NB4 (cell line): ENCODE measurements at regions not wholly inside any gene's neighbourhood (a gene's known extent, or its start where the extent isn't known, plus 50 kb on each side); places are given as distances from the start of the nearest gene placed in this dataset.

ENCODE experiments used
- DNase-seq: peaks from one replicate; pipeline ENCODE4 v3.0.0; 2010; ENCODE audit warnings: low read depth
- H3K4me3 ChIP-seq: one replicate; pipeline ENCODE4 v1.5.1; 2011; ENCODE audit warnings: mild to moderate bottlenecking, low read depth, low read length, moderate library complexity
- CTCF ChIP-seq: IDR thresholded peaks from one replicate; pipeline ENCODE4 v1.5.1; 2012; ENCODE audit warnings: low read depth, low read length
- MAX ChIP-seq: IDR thresholded peaks from 2 replicates; pipeline ENCODE4 v1.6.1; 2011; ENCODE audit warnings: low read depth, low read length
- MYC ChIP-seq: IDR thresholded peaks from 2 replicates; pipeline ENCODE4 v1.6.1; 2011; ENCODE audit warnings: low read depth, low read length
- POLR2A ChIP-seq: IDR thresholded peaks from 2 replicates; pipeline ENCODE4 v1.6.1; 2011; ENCODE audit warnings: mild to moderate bottlenecking; ENCODE audit not compliant: insufficient read length; ENCODE audit errors: extremely low read depth

- TF ChIP-seq MYC (no peak), CTCF (no peak), POLR2A (no peak), MAX (no peak)
- no peak overlapping the region for H3K4me3 ChIP-seq
- no peak for DNase-seq
Observed at GRCh38 chr12:90003688-90004087, 295.1 kb upstream of the ATP2B1 start.

- TF ChIP-seq POLR2A = no peak
- no peak for TF ChIP-seq MYC
- no peak for TF ChIP-seq MAX
- TF ChIP-seq CTCF = no peak
- no peak for DNase-seq
- no peak overlapping the region for H3K4me3 ChIP-seq
Observed at GRCh38 chr12:90000721-90001120, 292.1 kb upstream of the ATP2B1 start.

- no peak for DNase-seq
- TF ChIP-seq MYC = no peak
- TF ChIP-seq MAX = no peak
- no peak for TF ChIP-seq POLR2A
- no peak for TF ChIP-seq CTCF
- H3K4me3 ChIP-seq = no peak overlapping the region
Observed at GRCh38 chr12:89999699-90000505, 291.3 kb upstream of the ATP2B1 start.

GRCh38 chr12:89995870-89996269 lies 287.2 kb upstream of the ATP2B1 start:
- no peak for TF ChIP-seq MYC
- no peak for TF ChIP-seq MAX
- no peak for TF ChIP-seq CTCF
- DNase-seq = no peak
- no peak overlapping the region for H3K4me3 ChIP-seq

GRCh38 chr12:89994911-89995310 lies 286.3 kb upstream of the ATP2B1 start:
- no peak for TF ChIP-seq POLR2A
- no peak for TF ChIP-seq CTCF
- TF ChIP-seq MAX = no peak
- TF ChIP-seq MYC = no peak
- no peak overlapping the region for H3K4me3 ChIP-seq
- DNase-seq = no peak
